Pancreas (tissue), 10 donors: ENCODE measurements at regions not wholly inside any gene's neighbourhood (a gene's known extent, or its start where the extent isn't known, plus 50 kb on each side); places are given as distances from the start of the nearest gene placed in this dataset.

Source experiments
- ATAC-seq, 4 donors: fragments of 200-7000 bp; cut with Tn5 transposase; one replicate each; pipeline versions ENCODE4 v1.8.0 to v1.9.1; 2020; ENCODE audit warnings: mild to moderate bottlenecking in 4 of 4, moderate library complexity in 4 of 4
- DNase-seq, 6 donors: peaks; one replicate each; pipeline ENCODE4 v3.0.0-alpha.2; 2020
- FAIRE-seq: peaks from 2 replicates; lab custom pipeline; 2012; peaks lifted over from hg19 to GRCh38; lab: Jason Lieb, UNC
- H3K27ac ChIP-seq, 4 donors: fragments of 200-600 bp; sonication (generic); 1 replicate in 3 of 4; 2 replicates in 1 of 4; pipeline versions ENCODE4 v1.5.0 to v1.8.0; 2020
- H3K27me3 ChIP-seq, 4 donors: fragments of 200-600 bp; one replicate each; pipeline ENCODE4 v1.8.0; 2021
- H3K36me3 ChIP-seq, 3 donors: fragments of 200-600 bp; sonication (generic) in 1 of 3; one replicate each; pipeline versions ENCODE4 v1.5.0 to v1.8.0; 2020 to 2021
- H3K4me1 ChIP-seq, 3 donors: fragments of 200-600 bp; one replicate each; pipeline ENCODE4 v1.8.0; 2021
- H3K4me3 ChIP-seq, 4 donors: fragments of 200-600 bp; sonication (generic) in 2 of 4; one replicate each; pipeline versions ENCODE4 v1.5.0 to v1.8.0; 2020 to 2021
- H3K9me3 ChIP-seq, 4 donors: fragments of 200-600 bp; one replicate each; pipeline ENCODE4 v1.8.0; 2021
- WGBS, 2 donors: extraction: QIAGEN DNeasy Blood & Tissue Kit; methylation state at CpG; one replicate each; pipeline ENCODE4 v1.1.7; 2013; 5-methylcytosine and 5-hydroxymethylcytosine counted together
- intact Hi-C, 3 donors: fragments of 100-400 bp; cut with DNase I; formaldehyde crosslinking; loops; one replicate each; pipeline versions ENCODE4 v1.11.1 to v1.14.2; 2022
- TF ChIP-seq, protein P1 (sequence below), 4 donors: fragments of 200-600 bp; sonication (generic) in 3 of 4; IDR thresholded peaks; one replicate each; pipeline versions ENCODE4 v1.5.0 to v1.8.0; 2021; ENCODE audit warnings: antibody characterized with exemption in 4 of 4
- donor health status: healthy with polysubstance abuse.
- donor health status: DM: no; HTN: no; CAD: no; lungs with moderate emphysema.
- donor health status: DM: no; HTN: no; CAD: no.
- donor health status: control.
- donor health status: control.
- donor health status: Bipolar disorder and iron deficiency.
- donor health status: DM: yes; HTN: yes; CAD: no.
- donor health status: DM: no; HTN: no; CAD: no.
- donor health status: DM: no; HTN: no; CAD: no.
- donor health status: DM: yes; HTN: yes; CAD: no.

DNA sequence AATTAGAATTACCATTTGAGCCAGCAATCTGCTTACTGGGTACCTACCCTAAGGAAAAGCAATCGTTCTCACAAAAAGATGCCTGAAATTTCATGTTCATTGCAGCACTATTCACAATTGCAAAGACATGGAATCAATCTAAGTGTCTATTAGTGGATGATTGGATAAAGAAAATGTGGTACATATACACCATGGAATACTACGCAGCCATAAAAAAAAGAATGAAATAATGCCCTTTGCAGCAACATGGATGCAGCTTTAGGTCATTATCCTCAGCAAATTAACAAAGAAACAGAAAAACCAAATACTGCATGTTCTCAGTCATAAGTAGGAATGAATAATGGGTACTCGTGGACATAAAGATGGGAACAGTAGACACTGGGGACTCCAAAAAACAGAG, 89.8 kb upstream of the MAP1LC3B2 start:
- TF ChIP-seq, protein P1, sequence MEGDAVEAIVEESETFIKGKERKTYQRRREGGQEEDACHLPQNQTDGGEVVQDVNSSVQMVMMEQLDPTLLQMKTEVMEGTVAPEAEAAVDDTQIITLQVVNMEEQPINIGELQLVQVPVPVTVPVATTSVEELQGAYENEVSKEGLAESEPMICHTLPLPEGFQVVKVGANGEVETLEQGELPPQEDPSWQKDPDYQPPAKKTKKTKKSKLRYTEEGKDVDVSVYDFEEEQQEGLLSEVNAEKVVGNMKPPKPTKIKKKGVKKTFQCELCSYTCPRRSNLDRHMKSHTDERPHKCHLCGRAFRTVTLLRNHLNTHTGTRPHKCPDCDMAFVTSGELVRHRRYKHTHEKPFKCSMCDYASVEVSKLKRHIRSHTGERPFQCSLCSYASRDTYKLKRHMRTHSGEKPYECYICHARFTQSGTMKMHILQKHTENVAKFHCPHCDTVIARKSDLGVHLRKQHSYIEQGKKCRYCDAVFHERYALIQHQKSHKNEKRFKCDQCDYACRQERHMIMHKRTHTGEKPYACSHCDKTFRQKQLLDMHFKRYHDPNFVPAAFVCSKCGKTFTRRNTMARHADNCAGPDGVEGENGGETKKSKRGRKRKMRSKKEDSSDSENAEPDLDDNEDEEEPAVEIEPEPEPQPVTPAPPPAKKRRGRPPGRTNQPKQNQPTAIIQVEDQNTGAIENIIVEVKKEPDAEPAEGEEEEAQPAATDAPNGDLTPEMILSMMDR (IDR thresholded peaks at IDR 0.05): no peak
- WGBS, 2 donors: 70 to 86% methylated on average over 3 of the region's 3 CpGs
- no peaks in the 10 kb centered on the region for H3K36me3 ChIP-seq
- H3K27ac ChIP-seq: no peak overlapping the region
- peaks cover 0 to 4% (median 0%) of the 10 kb centered on the region in 3 donors for H3K4me1 ChIP-seq
- H3K4me3 ChIP-seq: no peak overlapping the region
- no peaks in the 10 kb centered on the region for H3K9me3 ChIP-seq
- no peak for ATAC-seq
- intact Hi-C loops: no loop called here
- FAIRE-seq: no peak
- DNase-seq: no peak
- no peaks in the 10 kb centered on the region for H3K27me3 ChIP-seq

DNA sequence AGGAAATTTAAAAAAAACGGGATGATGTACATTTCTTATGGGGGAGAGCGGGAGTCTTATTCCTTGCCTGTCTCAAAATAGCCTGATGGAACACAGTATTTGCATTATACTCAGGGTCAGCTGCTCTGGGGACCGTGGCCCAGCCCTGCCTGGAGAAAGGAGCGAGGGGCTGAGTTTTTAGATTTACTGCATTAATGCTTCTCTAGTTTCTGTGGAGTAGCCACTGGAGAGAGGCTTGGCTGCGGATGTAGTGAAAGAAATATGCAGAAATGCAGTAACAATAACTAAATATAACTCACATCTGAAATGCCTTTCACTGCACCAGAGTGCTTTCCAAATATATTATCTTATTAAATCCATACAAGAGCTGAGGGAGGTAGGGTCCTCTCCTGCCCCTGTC, 87.6 kb upstream of the MAP1LC3B2 start:
- no peak for DNase-seq

DNA sequence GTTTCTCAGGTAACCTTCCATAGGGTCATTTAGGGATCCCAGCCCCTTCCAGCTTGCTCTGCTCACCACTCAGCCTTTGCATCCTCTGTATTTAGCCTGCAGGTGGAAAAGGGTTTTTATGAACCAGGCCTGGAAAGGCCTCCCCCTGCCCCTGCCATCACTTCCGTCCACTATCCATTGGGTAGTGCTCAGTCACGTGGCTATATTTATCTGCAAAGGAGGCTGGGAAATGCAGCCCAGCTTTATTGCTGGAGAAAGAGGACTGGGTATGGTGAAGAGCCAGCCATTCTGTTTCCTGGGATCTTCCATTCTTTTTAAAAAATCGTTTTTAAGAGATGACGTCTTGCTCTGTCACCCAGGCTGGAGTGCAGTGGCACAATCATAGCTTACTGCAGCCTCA, 87.0 kb upstream of the MAP1LC3B2 start:
- no peaks in the 10 kb centered on the region for H3K36me3 ChIP-seq
- FAIRE-seq: no peak
- H3K4me1 ChIP-seq: peaks cover 0 to 5% (median 0%) of the 10 kb centered on the region in 3 donors
- TF ChIP-seq, protein P1 (IDR thresholded peaks at IDR 0.05): no peak
- no peak overlapping the region for H3K4me3 ChIP-seq
- intact Hi-C loops: no loop called here
- H3K27ac ChIP-seq: no peak overlapping the region
- no peaks in the 10 kb centered on the region for H3K27me3 ChIP-seq
- no peaks in the 10 kb centered on the region for H3K9me3 ChIP-seq
- no peak for DNase-seq
- ATAC-seq: no peak
- 64 to 77% methylated on average over 4 of the region's 4 CpGs for WGBS, 2 donors

More for the DNA sequence above, 87.6 kb upstream of the MAP1LC3B2 start:
- H3K27me3 ChIP-seq: no peaks in the 10 kb centered on the region
- no peak overlapping the region for H3K4me3 ChIP-seq
- WGBS, 2 donors: 73 to 74% methylated on average over 5 of the region's 5 CpGs
- TF ChIP-seq, protein P1 (IDR thresholded peaks at IDR 0.05): no peak
- no peaks in the 10 kb centered on the region for H3K36me3 ChIP-seq
- FAIRE-seq (no peak), ATAC-seq (no peak)
- no peaks in the 10 kb centered on the region for H3K9me3 ChIP-seq
- H3K27ac ChIP-seq: no peak overlapping the region
- intact Hi-C loops: no loop called here
- peaks cover 0 to 2% (median 0%) of the 10 kb centered on the region in 3 donors for H3K4me1 ChIP-seq

DNA sequence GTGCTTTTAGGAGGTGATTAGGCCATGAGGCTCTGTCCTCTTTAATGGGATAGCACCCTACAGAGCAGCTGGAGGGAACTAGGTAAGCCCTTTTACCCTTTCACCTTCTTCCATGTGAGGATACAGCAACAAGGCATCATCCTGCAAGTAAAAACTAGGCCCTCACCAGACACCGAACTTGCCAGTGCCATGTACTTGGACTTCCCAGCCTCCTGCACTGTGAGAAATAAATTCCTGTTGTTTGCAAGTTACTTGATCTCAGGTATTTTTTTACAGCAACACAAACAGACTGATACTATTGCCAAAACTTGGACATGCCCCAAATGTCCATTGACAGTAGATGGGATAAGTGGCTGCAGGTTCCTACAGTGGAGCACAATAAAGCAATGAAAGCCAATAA, 85.8 kb upstream of the MAP1LC3B2 start:
- 96 to 98% methylated on average over 1 of the region's 1 CpG for WGBS, 2 donors
- no peak overlapping the region for H3K4me3 ChIP-seq
- H3K9me3 ChIP-seq: no peaks in the 10 kb centered on the region
- no peak overlapping the region for H3K27ac ChIP-seq
- ATAC-seq (no peak), FAIRE-seq (no peak), DNase-seq (no peak)
- H3K36me3 ChIP-seq: no peaks in the 10 kb centered on the region
- peaks cover 0 to 5% (median 0%) of the 10 kb centered on the region in 3 donors for H3K4me1 ChIP-seq
- TF ChIP-seq, protein P1 (IDR thresholded peaks at IDR 0.05): no peak
- intact Hi-C loops: no loop called here
- no peaks in the 10 kb centered on the region for H3K27me3 ChIP-seq

DNA sequence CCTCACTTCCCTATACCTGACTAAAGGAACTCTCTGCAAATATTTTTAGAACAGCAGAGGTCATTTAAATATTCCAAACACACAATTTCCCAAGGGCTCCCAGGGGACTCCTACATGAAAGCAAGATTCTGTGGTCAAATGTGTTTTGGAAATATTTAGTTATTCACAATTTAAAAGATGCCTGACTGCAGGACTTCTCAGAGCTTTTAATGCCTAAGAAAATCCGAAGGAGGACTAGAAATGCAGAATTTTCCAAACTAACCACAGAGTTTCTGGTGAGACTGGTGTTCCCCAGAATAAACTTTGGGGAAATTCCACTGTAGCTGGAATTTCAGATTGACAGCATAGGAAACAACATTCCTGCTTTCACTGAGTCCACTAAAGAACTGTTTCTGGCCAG, 84.8 kb upstream of the MAP1LC3B2 start:
- ATAC-seq (no peak), DNase-seq (no peak), FAIRE-seq (no peak)
- TF ChIP-seq, protein P1 (IDR thresholded peaks at IDR 0.05): no peak
- Histone ChIP-seq H3K4me1 (peaks cover 0 to 5% (median 0%) of the 10 kb centered on the region in 3 donors), H3K27me3 (no peaks in the 10 kb centered on the region), H3K36me3 (no peaks in the 10 kb centered on the region), H3K4me3 (no peak overlapping the region), H3K9me3 (no peaks in the 10 kb centered on the region), H3K27ac (no peak overlapping the region)
- WGBS, 2 donors: 75 to 77% methylated on average over 1 of the region's 1 CpG
- intact Hi-C loops: no loop called here
